ENCODE measurements at regions not wholly inside any gene's neighbourhood (a gene's known extent, or its start where the extent isn't known, plus 50 kb on each side); places are given as distances from the start of the nearest gene placed in this dataset.

DNA sequence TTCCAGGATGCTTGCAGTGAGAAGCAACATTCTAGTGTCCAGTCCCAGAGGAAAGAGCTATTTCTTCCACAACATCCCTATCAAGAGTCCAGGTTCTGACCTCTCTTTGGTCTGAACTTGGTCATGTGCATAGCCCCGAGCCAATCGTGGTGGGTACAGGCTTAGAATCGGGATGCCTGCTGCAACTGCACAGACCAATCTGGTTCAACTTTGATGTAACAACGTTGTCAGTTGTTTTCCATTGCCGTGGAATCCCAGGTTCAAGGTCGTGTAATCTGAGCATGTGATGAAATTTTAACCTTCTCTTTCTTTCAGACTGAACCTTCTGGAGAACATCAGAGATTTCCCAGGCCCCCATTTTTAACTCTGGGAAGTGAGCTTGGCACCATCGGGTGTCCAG is 130.5 kb downstream of the ANKRD60 start:
- DNase-seq: peak in 1 of 42 donors; percentile 34
- intact Hi-C loops (cut with DNase I): no loop called here

- intact Hi-C loops (cut with DNase I): no loop called here
- DNase-seq: peak in 1 of 42 donors; percentile 38
These were observed 131.0 kb downstream of the ANKRD60 start for GRCh38 chr20:58097429-58097828.

DNA sequence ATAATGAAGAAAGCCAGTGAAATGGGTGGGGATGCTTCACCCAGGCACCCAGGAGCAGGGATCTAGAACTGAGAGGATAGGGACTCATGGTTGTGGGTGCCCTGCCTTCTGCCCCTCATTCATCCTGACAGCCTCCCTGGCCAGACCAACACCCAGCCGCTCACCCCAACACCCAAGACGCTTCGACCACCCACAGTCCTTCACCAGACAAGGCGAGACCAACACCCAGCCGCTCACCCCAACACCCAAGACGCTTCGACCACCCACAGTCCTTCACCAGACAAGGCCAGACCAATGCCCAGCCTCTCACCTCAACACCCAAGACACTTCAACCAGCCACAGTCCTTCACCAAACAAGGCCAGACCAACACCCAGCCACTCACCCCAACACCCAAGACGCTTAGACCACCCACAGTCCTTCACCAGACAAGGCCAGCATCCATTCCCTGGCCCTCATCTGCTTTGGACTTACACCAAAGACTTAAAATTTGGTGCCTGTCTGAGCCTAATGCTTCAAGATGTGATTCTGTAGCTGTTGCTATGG is 131.5 kb downstream of the ANKRD60 start:
- peak in 1 of 42 donors; percentile 32 for DNase-seq
- intact Hi-C loops (cut with DNase I): no loop called here

DNA sequence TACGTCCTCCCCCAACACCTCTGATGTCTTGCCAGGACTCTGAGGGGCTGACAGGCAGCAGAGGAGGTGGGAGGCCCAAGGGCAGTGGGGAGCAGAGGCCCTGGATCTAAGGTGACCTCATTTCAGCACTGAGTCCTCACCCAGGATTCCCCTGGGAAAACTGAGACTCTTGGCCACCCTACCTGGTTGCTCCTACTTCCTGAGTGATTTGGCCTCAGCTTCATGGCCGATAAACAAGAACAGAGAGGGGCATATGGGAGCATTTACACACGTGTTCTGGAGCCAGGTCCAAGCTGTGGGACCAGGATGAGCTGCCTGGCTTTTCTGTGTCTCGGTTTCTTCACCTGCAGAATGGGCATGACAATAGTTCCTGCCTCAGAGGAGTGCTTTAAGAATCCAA is 133.8 kb downstream of the ANKRD60 start:
- intact Hi-C loops (cut with DNase I): no loop called here
- no peak for DNase-seq

- no peak for DNase-seq
- intact Hi-C loops (cut with DNase I): no loop called here
These were observed 134.3 kb downstream of the ANKRD60 start for GRCh38 chr20:58094160-58094559.

DNA sequence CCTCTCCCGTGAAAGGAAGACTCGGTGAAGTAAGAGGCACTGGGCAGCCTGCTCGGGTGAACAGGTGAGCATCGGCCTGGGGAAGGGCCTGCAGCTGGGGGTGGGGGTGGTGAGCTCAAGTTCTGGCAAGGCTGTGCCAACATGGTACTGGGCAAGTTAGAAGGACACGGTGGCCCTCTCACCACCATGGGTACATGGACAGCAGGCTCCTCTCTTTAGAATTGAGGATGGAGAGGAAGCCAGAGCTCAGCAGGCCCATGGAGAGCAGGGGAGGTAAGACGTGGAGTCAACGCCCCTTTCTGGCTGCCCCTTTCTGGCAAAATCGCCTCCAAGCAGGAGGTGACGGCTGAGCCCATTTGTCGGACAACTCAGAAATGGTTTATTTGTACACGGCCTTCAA is 135.6 kb downstream of the ANKRD60 start:
- intact Hi-C loops (cut with DNase I): no loop called here
- no peak for DNase-seq

GRCh38 chr20:58092353-58092752 is 136.1 kb downstream of the ANKRD60 start:
- DNase-seq: no peak
- intact Hi-C loops (cut with DNase I): no loop called here

- intact Hi-C loops (cut with DNase I): no loop called here
- no peak for DNase-seq
These were observed 136.6 kb downstream of the ANKRD60 start for GRCh38 chr20:58091810-58092209.

DNA sequence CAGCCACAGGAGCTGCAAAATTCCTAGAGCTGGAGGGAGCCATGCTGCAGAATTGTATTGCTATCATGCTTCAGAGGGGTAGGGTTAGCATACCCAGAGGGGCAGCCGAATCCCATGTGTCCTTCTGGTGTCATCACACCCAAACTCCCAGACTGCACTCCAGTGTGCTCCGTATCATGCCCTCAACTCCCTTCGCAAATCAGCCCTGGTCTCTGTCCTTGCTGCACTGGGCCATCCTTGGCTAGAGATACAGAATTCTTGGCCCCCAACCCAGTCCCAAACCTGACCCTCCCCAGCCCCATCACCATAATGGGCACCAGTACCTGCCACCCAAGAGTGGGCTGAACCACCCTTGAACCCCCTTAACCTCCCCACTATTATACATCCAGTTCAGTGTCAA is 138.3 kb downstream of the ANKRD60 start:
- no peak for DNase-seq
- intact Hi-C loops (cut with DNase I): no loop called here

DNA sequence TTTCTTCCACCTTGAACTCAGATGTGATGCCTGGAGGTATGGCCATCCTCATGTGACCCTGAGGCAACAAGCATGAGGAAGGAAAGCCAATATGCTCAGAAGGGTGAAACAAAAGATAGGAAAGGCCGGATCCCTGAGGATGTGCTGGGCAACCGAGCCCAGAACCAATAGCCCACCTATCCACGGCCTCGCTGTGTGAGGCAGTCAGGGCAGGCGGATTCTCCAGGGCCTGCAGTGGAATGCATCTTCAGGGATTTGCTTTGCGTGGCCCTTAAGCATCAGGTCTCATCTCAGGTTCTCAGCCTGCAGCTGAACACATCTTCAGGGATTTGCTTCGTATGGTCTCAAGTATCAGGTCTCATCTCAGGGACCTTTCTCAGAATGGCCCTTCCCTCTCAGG is 139.8 kb downstream of the ANKRD60 start:
- intact Hi-C loops (cut with DNase I): loop anchor here (5.0 kb wide), 1 partner anchor 431 kb away; no protein-coding TSS in a partner anchor
- no peak for DNase-seq

GRCh38 chr20:58088105-58088504 is 140.3 kb downstream of the ANKRD60 start:
- intact Hi-C loops (cut with DNase I): loop anchor here (5.0 kb wide), 1 partner anchor 431 kb away; no protein-coding TSS in a partner anchor
- peak in 1 of 42 donors; percentile 10 for DNase-seq

DNA sequence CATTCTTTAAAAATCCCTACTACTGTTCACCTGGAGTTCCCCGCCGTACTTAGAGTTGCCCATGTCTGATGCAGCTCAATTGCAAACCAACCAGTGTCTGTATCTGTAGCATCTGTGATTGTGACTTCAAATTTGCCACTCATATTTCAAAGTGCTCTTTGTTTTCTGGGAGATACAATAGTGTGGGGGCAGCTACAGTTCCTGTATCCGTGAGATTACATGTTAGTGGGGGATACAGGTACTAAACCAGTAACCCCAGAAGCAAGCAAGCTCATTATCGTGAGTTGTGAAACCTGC is 140.9 kb downstream of the ANKRD60 start:
- DNase-seq: no peak
- intact Hi-C loops (cut with DNase I): loop anchor here (5.0 kb wide), 1 partner anchor 430 kb away; no protein-coding TSS in a partner anchor

DNA sequence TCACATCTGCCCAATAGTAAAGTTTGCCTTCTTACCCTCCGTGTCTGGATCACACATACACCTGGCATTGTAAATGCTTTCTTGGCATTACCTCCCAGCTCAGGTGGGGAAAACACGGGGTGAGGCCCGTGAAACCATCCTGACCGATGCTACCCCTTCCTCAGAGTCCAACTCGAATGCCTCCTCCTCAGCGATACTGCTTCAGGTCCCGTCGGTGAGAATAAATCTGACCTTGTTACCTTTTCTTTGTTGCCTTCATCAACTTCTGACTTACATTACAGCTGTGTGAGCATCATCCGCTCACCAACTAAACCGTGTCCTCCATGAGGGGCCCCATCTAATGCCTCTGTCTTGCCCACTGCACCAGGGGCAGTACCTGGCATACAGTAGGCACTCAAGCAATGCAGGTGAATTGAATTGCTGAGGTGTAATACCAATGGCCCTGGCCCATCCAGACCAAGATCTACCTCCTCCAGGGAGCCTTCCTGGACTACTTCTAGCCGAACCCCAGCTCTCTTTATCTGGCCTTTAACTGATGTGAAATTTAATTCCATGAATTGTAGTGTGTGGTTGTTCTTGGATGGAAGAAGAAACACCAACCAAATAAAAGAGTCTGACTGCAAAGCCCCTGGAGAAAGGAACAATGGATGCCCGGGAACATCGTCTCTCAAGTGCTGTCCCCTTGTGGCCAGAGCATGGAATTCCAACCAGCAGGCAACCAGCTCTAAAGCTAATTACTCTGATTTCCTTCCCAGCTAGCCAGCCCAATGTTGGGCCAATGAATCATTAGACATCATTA is 141.5 kb downstream of the ANKRD60 start:
- DNase-seq: peak in 39 of 42 donors; percentile 15 to 79 (median 54)
- intact Hi-C loops (cut with DNase I): loop anchor here (5.0 kb wide), 1 partner anchor 430 kb away; no protein-coding TSS in a partner anchor

DNA sequence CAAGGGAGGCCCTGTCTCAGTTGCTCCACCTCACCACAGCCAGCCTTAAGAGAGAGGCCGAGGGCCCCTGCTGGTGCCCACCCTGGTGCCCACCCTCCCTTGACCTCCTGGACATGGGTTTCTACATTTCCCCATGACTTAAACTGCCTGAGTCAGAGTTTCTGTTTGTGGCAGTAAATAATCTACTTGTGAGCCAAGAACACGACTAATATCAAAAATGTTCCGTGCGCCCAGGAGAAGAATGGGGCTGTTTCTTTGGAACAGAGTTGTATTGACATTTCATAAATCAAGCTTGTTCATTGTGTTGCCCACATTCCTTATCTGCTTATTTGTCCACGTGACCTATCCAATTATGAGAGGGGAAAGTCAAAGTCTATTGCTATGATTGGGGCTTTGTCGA is 143.5 kb downstream of the ANKRD60 start:
- intact Hi-C loops (cut with DNase I): loop anchor here (5.0 kb wide), 1 partner anchor 428 kb away; no protein-coding TSS in a partner anchor
- peak in 1 of 42 donors; percentile 22 for DNase-seq

DNA sequence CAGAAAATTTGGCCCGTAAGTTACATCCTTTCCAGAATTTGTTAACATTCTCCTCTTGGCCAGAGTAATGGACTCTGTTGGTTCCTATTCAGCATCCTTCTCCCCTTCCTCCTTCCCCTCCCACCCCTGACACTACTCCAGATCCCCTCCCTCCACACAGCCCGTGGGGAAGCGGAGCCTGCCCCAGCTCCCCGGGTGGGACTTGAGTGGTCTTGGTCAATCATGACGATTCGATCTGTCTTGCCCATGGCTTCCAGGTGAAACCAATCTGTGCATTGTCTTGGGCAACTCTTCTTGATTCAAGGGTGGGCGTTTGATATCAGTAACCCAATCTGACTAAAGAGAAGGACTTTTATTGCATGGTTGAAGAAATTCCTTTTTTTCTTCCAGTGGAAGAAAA is 143.9 kb downstream of the ANKRD60 start:
- intact Hi-C loops (cut with DNase I): no loop called here
- DNase-seq: peak in 1 of 42 donors; percentile 5

- intact Hi-C loops (cut with DNase I): no loop called here
- DNase-seq: no peak
These were observed 146.6 kb downstream of the ANKRD60 start for GRCh38 chr20:58081846-58082245.

GRCh38 chr20:58078741-58079522 is 149.5 kb downstream of the ANKRD60 start:
- peak in 2 of 42 donors; percentile 9 to 26 for DNase-seq

DNA sequence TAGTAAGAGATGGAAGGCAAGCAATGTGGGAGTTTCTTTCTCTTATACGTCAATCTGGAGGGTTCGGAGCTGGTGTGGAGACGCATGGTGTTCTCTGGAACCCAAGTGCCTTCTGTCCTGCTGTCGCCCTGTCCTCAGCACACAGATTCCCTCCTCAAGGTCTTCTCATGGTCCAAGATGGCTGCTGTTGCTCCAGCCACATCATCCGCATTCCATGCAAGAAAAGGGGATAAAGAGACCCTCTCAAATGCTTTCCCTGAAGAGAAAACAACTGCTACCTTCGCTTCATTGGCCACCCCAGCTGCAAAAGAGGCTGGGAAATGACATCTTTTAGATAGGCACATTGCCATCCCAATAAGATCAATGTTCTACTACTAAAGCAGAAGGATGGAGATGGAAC is 151.2 kb downstream of the ANKRD60 start:
- intact Hi-C loops (cut with DNase I): no loop called here
- DNase-seq: peak in 1 of 42 donors; percentile 8

More at GRCh38 chr20:58078741-58079522, 149.5 kb downstream of the ANKRD60 start:
- intact Hi-C loops (cut with DNase I): no loop called here

GRCh38 chr20:58076405-58076804 is 152.0 kb downstream of the ANKRD60 start:
- intact Hi-C loops (cut with DNase I): no loop called here
- peak in 2 of 42 donors; percentile 7 to 12 for DNase-seq

Data from head of caudate nucleus (tissue), 42 donors.